ENCODE measurements at regions not wholly inside any gene's neighbourhood (a gene's known extent, or its start where the extent isn't known, plus 50 kb on each side); places are given as distances from the start of the nearest gene placed in this dataset.

DNA sequence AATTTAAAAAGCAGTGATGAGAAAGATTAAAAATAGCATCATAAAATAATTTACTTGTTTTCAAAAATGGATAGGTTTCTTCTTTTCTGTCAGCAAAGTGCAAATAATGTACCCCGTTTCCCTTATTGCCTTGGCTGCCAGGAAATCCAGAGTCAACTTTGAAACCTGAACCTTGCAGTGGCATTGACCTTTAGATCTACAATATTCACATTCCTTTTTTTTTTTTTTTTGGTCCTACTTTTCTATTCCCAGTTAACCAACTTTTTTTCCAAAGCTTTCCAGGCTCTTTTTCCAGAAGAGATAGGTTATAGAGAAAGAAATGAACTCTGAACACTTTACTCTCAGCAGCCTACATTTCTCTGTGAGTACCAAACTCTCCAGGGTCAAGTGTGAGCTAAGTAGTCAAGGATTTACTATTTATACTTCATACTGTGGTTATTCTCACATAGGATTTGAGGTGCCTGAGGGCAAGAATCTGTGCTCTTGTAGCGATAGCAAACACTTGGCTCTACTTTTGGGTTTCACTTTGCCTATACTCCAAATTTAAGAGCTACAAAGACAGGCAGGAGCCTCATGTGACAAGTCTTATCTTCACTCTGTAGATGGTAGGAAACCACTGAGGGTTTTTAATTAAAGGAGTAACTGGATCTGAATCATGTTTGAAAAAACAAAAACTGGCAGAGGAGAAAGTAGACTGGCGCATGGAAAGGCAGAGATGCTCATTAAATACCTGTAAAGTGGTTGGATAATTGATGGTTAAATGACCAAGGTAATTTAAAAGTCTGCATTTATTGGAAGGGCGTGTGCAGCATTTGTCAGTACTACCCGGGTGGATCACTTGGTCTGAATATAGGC, 63.2 kb upstream of the TMEM17 start:
- DNase-seq = no peak
- intact Hi-C loops (cut with DNase I) = no loop called here

DNA sequence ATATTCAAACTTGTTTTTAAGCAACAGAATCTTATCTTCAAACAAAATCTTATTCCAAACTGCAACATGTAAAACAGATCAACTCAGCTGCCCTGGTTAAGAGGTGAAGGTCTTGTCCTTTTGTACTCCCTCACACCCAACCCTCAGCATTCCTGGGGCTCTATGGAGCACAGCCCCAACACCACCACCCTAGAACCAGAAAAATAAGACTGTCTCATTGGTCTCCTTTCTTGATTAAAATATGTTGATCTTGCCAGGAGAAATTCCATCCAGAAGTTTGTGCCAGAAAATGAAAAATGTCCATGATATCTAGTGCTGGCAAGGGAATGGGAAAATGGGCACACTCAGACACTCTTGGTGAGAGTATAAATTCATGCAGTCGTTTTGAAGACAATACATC, 62.1 kb upstream of the TMEM17 start:
- intact Hi-C loops (cut with DNase I) = no loop called here
- no peak for DNase-seq

DNA sequence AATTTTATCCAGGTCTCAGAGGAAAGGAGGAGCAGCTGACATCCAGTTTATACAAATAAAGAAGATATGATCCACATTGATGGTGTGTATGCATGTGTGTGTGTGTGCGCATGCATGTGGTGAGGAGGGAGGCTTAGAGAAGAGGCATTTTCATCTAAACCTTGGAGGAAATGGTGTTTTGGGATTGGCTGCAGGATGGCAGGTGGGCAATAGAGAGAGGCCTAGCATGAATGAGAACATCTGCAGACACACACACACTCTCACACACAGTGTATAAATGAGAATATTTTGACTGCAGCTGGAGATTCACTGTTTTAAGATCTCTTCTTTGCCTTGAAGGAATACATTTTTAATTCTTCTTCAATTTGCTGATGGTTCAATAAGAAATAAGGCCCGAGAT, 61.7 kb upstream of the TMEM17 start:
- DNase-seq = no peak
- intact Hi-C loops (cut with DNase I) = no loop called here

GRCh38 chr2:62566847-62567246, 60.9 kb upstream of the TMEM17 start:
- intact Hi-C loops (cut with DNase I) = no loop called here
- DNase-seq = no peak

- no peak for DNase-seq
- intact Hi-C loops (cut with DNase I) = no loop called here
These were observed 59.4 kb upstream of the TMEM17 start for GRCh38 chr2:62565309-62565908.

DNA sequence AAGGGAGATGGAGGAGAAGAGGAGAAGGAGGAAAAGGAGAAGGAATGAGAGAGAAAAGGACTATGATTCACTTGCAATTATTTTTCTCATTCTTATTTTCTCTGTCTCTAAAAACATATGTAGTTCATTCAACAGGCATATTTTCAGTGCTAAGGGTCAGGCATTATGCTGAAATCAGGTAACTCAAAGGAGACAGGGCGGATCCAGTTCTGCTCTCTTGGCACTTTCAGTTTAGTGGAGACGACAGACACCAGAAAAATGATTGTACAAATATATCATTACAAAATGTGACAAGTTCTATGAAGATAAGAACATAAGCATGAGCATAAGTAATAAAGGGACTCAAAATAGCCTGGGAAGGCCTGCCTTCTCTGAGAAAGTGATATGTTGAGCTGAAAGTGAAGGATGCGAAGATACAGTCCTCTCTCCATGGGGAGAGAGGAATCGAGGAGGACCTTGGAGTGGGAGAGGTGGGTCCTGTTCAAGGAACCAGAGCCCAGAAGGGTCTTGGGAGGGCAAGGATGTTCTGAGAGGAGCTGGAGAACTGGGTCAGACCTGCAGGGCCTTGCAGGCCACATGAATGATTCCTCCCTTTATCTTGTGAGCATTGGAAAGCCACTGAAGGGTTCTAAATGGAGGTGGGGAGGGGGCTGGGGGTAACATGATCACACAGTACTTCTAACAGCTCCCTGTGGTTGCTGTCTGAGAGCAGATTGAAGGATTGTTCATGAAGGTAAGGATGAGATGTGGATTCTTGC, 58.6 kb upstream of the TMEM17 start:
- intact Hi-C loops (cut with DNase I) = no loop called here
- no peak for DNase-seq

GRCh38 chr2:62561586-62561985, 55.6 kb upstream of the TMEM17 start:
- intact Hi-C loops (cut with DNase I) = no loop called here
- no peak for DNase-seq

DNA sequence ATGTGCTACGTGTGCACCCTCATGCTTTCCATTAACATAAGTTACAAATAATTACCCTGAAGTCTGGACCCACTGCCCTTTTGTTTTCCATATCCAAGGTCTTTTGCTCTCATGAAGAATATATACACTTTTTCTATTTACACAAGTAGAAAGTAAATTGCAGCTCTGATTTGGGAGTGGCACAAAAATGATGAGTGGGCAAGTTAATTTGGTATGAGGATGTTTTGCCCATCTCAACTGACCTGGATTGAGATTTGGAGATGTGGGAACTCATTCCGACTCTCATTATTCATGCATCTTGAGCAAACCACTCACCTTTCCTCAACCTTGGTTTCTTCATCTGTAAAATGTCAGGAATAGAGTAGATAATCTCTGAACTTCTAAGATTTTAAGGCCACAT, 53.6 kb upstream of the TMEM17 start:
- no peak for DNase-seq
- intact Hi-C loops (cut with DNase I) = no loop called here

- no peak for DNase-seq
- intact Hi-C loops (cut with DNase I) = no loop called here
These were observed 52.7 kb upstream of the TMEM17 start for GRCh38 chr2:62558743-62559142.

DNA sequence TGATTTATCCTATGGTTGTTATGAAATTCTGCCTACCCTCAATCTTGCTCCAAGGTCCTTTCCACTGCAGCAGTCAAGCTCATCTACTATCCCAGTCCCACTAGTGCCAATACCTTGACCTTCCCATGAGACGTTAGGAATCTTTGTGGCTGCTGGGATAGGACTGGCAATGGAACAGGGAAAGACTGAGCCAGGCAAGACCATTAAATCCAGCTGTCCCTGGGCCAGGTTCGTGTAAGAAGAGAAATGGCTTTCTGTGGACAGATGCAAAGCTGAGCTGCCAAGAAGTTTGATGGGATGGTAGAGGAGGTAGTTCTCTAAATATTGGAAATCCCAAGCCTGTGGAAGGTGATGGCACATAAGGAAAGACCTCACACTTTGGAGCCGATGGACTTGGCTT, 50.1 kb upstream of the TMEM17 start:
- intact Hi-C loops (cut with DNase I) = no loop called here
- no peak for DNase-seq

All from head of caudate nucleus (tissue), 42 donors.